ENCODE measurements at regions not wholly inside any gene's neighbourhood (a gene's known extent, or its start where the extent isn't known, plus 50 kb on each side); places are given as distances from the start of the nearest gene placed in this dataset.
"Not testable (repeated sequence)": the region's sequence is repeated elsewhere in the genome, so short reads cannot be mapped to it uniquely, and the experiment has no call there.

GRCh38 chr5:4022056-4022670, 426.5 kb downstream of the IRX1 start:
- peak; percentile 44 for DNase-seq

GRCh38 chr5:4023091-4023752, 427.6 kb downstream of the IRX1 start:
- no peak for DNase-seq

- no peak for DNase-seq
Measured at GRCh38 chr5:4023753-4024335, 428.2 kb downstream of the IRX1 start.

GRCh38 chr5:4027088-4027734, 431.6 kb downstream of the IRX1 start:
- DNase-seq, result no peak

- no peak for DNase-seq
Measured at GRCh38 chr5:4028384-4028783, 432.8 kb downstream of the IRX1 start.

GRCh38 chr5:4033546-4033945, 437.9 kb downstream of the IRX1 start:
- DNase-seq, result not testable (repeated sequence)

GRCh38 chr5:4036861-4037260, 441.2 kb downstream of the IRX1 start:
- DNase-seq, result no peak

GRCh38 chr5:4038994-4039393, 443.4 kb downstream of the IRX1 start:
- DNase-seq, result no peak

GRCh38 chr5:4042311-4042710, 446.7 kb downstream of the IRX1 start:
- DNase-seq, result peak; percentile 24

GRCh38 chr5:4043135-4043534, 447.5 kb downstream of the IRX1 start:
- no peak for DNase-seq

- no peak for DNase-seq
Measured at GRCh38 chr5:4044881-4045280, 449.2 kb downstream of the IRX1 start.

GRCh38 chr5:4048398-4048797, 452.8 kb downstream of the IRX1 start:
- no peak for DNase-seq

- no peak for DNase-seq
Measured at GRCh38 chr5:4050203-4050602, 454.6 kb downstream of the IRX1 start.

GRCh38 chr5:4053136-4053535, 457.5 kb downstream of the IRX1 start:
- DNase-seq, result no peak

- DNase-seq, result no peak
Measured at GRCh38 chr5:4054092-4054491, 458.5 kb downstream of the IRX1 start.

- no peak for DNase-seq
Measured at GRCh38 chr5:4058899-4059298, 463.3 kb downstream of the IRX1 start.

GRCh38 chr5:4065472-4066320, 470.1 kb downstream of the IRX1 start:
- no peak for DNase-seq

- DNase-seq, result no peak
Measured at GRCh38 chr5:4068171-4068570, 472.5 kb downstream of the IRX1 start.

GRCh38 chr5:4078544-4078943, 482.9 kb downstream of the IRX1 start:
- no peak for DNase-seq

GRCh38 chr5:4079831-4080230, 484.2 kb downstream of the IRX1 start:
- DNase-seq, result no peak

GRCh38 chr5:4080370-4080769, 484.7 kb downstream of the IRX1 start:
- DNase-seq, result no peak

- no peak for DNase-seq
Measured at GRCh38 chr5:4081059-4081458, 485.4 kb downstream of the IRX1 start.

- no peak for DNase-seq
Measured at GRCh38 chr5:4081466-4081865, 485.8 kb downstream of the IRX1 start.
